ENCODE measurements at regions not wholly inside any gene's neighbourhood (a gene's known extent, or its start where the extent isn't known, plus 50 kb on each side); places are given as distances from the start of the nearest gene placed in this dataset.
"Not testable (repeated sequence)": the region's sequence is repeated elsewhere in the genome, so short reads cannot be mapped to it uniquely, and the experiment has no call there.

GRCh38 chr6:134821928-134822864, 127.7 kb downstream of the ALDH8A1 start:
- DNase-seq: no peak

GRCh38 chr6:134821397-134821796, 128.5 kb downstream of the ALDH8A1 start:
- DNase-seq: no peak

GRCh38 chr6:134819863-134820800, 129.8 kb downstream of the ALDH8A1 start:
- DNase-seq: no peak

- no peak for DNase-seq
Observed at GRCh38 chr6:134819236-134819635, 130.7 kb downstream of the ALDH8A1 start.

- no peak for DNase-seq
Observed at GRCh38 chr6:134817448-134817847, 132.5 kb downstream of the ALDH8A1 start.

- no peak for DNase-seq
Observed at GRCh38 chr6:134816780-134817179, 133.1 kb downstream of the ALDH8A1 start.

GRCh38 chr6:134816300-134816699, 133.6 kb downstream of the ALDH8A1 start:
- no peak for DNase-seq

- DNase-seq: no peak
Observed at GRCh38 chr6:134814076-134814695, 135.7 kb downstream of the ALDH8A1 start.

- DNase-seq: no peak
Observed at GRCh38 chr6:134813146-134813545, 136.8 kb downstream of the ALDH8A1 start.

GRCh38 chr6:134810402-134810801, 139.5 kb downstream of the ALDH8A1 start:
- no peak for DNase-seq

GRCh38 chr6:134809130-134809529, 140.8 kb downstream of the ALDH8A1 start:
- DNase-seq: no peak

GRCh38 chr6:134806180-134806798, 143.6 kb downstream of the ALDH8A1 start:
- no peak for DNase-seq

GRCh38 chr6:134805168-134805567, 144.7 kb downstream of the ALDH8A1 start:
- DNase-seq: no peak

GRCh38 chr6:134804311-134804710, 145.6 kb downstream of the ALDH8A1 start:
- DNase-seq: not testable (repeated sequence)

GRCh38 chr6:134802426-134803058, 147.4 kb downstream of the ALDH8A1 start:
- no peak for DNase-seq

- DNase-seq: no peak
Observed at GRCh38 chr6:134797400-134798113, 152.3 kb downstream of the ALDH8A1 start.

- no peak for DNase-seq
Observed at GRCh38 chr6:134795691-134796090, 154.2 kb downstream of the ALDH8A1 start.

- DNase-seq: no peak
Observed at GRCh38 chr6:134795001-134795400, 154.9 kb downstream of the ALDH8A1 start.

GRCh38 chr6:134791243-134791843, 158.6 kb downstream of the ALDH8A1 start:
- not testable (repeated sequence) for DNase-seq

GRCh38 chr6:134787261-134787877, 162.5 kb downstream of the ALDH8A1 start:
- DNase-seq: no peak
